RPMI8226 (cell line): ENCODE measurements at regions not wholly inside any gene's neighbourhood (a gene's known extent, or its start where the extent isn't known, plus 50 kb on each side); places are given as distances from the start of the nearest gene placed in this dataset.

Experiments
- DNase-seq: peaks from one replicate; pipeline ENCODE4 v3.0.0-alpha.2; 2015

DNA sequence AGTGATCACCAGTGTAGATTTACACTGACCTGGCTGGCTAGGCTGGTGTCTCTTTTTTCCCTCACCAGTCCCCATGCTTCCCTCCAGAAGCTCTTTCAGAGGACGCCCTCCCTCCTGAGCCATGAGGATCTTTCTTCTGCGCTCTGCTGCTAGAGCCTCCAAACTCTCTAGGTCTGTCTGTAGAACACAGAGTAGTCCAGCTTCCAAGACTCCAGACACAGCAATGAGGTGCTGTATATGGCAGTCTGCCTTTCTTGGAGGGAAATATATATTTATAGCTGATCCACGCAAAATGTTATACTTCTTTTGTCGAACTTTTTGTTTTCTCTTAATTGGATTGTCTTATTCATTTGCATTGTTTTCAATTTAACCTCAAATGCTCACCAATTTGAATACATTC is 1121.8 kb downstream of the ROBO2 start:
- DNase-seq, result no peak

DNA sequence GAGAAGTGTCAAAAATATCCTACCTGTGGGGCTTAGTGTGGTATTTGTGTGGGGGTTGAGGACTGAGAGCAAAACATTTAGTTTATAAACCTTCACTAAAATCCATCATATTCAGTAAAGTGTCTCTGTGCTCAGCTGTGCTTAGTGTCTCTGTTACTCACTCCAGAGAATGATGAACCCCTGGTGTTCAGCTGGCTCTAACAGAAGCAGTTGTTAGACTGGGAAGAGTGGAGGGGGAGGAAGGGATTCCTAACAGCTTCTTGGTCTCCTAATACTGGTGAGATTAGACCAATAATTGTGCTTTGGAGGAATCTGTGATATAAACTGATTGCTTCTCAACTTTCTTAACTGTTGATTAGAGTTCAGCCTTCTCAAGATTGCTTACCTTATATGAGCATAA is 1123.5 kb downstream of the ROBO2 start:
- DNase-seq, result no peak

DNA sequence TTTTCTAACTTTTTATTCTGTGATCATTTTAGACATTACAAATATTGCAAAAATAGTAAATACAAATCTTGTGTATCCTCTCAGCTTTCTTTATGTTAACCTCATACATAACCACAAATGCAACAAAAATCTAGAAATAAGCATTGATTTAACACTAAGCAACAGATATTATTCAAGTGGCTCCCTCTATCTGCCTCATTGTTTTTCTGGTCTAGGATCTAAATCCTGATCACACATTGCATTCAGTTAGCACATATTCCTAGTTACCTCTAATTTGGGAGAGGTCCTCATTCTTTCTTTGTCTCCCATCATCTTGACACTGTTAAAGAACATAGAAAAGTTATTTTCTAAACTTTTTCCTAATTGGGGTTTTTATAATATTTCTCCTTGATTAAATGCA is 1126.0 kb downstream of the ROBO2 start:
- no peak for DNase-seq

DNA sequence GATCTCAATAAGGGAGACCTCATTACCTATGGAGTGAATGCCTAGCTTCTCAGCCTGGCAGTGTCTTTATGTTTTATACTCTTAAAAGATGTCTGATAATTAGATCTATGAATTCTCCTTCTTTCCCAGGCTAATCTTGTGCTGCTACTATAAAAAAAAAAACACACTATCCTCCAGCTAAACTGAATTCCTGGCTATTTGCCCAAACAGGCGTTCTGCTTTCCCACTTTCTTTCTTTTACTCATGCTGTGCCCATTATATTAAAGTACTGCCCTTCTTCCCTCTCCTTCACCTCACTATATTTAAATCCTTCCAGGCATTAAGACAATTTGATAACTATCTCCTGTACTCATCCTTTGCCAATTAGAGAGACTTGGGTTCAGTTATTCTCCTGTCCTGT is 1134.9 kb downstream of the ROBO2 start:
- DNase-seq, result no peak

DNA sequence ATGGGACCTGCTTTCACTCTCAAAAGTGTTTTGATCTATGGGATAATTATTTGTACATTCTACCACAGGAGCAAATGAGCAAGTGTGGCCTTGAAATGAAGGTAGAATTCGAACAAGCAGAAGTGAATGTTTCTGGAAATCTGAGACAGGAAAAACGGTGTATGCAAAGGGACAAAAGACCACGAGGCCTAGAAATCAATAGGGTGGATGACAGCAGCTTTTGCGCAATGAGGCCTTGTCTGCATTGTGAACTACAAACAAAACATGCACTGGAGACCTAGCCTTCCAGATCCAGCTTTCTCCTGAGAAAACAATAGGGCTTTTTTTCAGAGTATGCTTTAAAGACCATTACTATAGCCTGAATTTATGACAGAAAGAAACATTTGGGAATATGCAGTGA is 1137.0 kb downstream of the ROBO2 start:
- no peak for DNase-seq

DNA sequence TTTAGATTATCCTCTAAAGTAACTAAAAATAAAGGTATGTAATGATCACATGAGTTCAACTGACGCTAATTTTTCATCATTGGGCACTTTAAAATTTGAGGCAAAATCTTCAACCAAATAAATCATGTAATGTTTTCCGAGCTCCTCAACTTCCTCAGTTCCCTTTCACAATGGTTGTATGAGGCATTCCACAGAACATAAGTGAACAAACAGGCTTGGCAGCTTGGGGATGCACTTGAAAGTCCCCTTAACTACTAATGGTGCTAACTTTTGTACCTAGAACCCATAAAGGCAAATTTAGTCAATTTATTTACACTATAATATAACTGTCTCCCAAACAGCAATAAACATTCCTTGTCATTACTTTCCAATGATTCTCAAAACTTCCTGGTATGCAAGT is 1137.9 kb downstream of the ROBO2 start:
- no peak for DNase-seq

DNA sequence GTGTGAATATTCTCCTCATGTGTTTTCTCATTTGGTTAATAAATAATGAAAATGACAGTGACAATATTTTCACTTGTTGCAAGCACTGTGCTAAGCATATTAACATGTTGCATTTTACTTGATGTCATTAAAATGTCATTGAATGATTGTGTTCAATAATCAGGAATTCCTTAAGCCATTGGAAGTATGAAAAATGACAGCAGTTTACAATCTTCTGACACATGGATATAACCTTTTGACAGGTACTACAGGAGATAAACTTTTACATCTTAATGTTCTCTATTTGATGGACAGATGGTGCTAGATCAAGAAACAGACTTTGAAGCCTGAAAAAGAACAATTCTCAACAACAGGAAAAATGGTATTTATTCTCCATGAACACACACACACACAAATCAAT is 1138.3 kb downstream of the ROBO2 start:
- no peak for DNase-seq

DNA sequence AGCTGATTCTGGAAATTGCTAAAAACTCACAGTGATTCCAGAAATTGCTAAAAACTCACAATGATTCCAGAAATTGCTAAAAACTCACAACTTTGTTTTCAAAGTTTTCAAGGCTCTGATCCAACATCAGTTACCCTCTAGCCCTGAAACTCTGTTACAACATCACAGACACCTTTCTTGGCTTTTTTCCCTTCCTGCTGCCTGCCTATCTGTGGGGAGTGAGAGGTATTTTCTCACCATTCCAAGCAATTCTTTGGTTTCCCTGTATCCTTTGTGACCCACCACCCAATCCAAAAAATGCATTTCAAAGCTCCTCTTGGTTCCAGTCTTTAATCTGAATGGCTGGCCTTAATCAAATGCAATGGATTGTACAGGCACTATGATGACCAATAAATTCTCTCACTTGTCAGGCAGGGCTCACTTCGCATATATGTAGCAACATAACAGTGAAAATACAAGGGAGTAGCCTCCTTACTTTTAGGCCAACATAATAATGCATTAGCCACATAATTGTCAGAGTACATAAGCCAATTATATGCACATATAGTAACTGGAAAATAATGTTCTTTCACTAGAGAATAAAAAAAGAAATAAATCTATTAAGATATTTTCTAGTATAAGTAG is 1139.0 kb downstream of the ROBO2 start:
- DNase-seq, result no peak

DNA sequence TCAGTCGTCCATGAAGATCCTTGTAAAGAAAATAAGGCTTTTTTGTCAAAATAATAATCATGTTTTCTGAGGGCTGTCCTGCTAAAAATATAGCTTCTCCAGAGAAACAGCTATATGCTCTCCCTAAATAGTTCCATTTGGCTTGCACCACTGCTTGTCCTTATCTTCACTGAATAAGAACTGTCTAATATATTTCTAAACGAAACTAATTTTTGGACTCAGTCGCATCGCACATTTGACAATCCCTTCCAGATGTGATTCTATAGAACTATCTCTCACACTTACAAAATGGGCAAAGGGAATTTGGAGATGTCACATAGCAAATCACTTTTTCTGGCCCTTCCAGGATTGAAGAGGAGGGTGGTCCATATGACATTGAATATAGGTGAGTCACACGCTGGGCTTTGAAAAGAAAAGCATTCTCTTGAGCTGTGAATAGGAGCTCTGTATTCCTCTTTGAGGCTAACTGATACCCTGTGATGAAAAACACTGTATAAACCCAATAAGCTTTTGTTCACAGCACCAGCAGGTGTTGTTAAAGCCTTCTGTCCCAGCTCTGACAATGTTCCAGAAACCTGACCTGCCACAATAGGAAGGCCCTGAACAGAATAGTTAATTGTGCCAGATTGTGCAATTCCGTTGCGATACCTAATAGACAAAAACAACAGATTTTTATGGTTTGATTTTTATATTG is 1144.2 kb downstream of the ROBO2 start:
- no peak for DNase-seq

DNA sequence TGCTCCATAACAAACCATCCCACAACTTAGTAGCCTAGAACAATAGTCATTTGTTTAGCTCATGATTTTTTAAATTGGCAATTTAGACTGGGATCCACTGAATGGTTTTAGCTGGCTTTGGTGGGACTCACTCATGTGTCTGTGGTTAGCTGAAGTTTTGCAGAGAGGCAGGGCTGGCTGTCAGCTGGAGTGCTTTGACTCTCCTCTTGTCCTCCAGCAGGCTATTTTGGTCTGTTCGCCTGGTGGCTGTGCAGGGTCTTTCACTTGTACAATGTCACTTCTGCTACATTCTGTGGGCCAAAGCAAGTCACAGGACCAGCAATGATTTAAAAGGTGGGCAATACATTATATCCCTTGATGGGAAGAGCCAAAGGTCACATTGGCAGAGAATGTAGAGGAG is 1146.5 kb downstream of the ROBO2 start:
- no peak for DNase-seq

DNA sequence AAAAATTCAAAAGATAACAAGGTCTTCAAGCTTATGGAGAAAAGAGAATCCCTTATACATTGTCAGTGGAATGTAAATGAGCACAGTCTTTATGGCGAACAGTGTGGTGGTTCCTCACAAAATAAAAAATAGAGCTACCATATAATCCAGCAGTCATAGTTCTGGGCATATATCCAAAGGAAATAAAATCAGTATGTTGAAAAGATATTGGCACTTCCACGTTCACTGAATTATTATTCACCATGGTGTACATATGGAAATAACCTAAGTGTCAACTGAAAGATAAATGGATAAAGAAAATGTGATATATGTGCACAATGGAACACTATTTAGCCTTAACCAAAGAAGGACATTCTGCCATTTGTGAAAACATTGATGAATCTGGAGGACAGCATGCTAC is 1161.2 kb downstream of the ROBO2 start:
- no peak for DNase-seq

DNA sequence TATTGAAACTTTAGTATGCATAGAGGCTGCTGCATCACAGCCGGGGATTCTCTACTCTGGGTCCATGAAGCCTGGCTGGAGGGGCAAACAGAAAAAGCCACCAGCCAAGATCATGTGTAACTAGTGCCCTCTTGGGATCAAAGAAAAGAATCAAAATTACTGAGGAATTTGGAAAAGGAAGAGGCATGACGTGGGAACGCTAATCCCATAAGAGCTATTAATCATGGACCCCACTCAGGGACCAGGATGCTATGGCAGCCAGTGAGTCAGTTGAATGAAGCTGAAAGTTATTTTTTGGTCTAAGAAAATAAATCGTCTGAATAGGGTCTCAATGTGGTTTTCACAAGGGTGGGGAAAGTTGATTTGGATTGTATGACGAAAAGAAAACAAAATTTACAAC is 1165.1 kb downstream of the ROBO2 start:
- no peak for DNase-seq

DNA sequence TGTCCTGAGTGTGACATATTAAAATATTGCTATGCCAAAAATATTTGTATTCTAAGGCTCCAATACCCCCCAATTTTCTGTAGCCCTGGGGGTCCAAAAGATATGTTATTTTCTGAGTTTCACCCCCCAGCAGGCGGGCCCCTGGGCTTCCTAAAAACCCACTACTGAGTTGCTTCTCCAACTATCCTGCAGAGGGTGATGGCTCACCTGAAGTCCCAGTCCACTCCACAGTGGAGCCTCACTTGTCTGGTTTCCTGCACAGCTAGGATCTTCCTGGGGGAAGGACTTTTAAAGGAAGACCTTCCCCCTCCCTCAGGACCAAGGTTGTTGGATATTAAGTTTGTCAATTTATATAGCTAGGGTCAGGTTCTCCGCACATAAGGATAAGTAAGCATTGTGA is 1181.4 kb downstream of the ROBO2 start:
- no peak for DNase-seq

DNA sequence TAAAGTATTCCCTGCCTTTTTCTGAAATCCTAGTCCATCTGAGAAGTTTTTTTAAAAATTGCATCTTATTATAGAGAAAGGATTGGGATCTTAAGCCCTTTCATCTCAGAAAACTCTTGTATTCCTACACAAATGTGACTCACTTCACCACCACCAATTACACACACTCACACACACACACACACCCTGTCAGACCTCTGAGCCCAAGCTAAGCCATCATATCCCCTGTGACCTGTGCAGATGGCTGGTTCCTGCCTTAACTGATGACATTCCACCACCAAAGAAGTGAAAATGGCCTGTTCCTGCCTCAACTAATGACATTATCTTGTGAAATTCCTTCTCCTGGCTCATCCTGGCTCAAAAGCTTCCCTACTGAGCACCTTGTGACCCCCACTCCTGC is 1181.9 kb downstream of the ROBO2 start:
- no peak for DNase-seq

DNA sequence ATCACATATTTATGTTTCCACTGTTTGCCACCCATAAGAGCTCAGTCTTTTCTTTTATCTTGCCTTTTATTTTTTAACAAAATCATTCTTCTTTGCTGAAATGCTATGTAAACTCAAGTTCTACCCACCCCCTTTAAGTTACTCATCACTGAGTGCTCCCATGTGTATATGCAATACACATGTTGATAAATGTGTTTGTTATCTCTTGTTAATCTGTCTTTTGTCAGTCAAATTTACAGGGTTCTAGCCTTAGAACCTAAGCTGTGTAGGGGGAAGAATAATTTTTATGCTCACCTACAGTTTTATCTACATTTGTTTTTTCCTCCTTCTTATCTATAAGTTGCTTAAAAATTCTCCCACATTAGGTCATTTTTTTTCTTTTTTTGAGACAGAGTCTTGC is 1195.9 kb downstream of the ROBO2 start:
- DNase-seq, result no peak

DNA sequence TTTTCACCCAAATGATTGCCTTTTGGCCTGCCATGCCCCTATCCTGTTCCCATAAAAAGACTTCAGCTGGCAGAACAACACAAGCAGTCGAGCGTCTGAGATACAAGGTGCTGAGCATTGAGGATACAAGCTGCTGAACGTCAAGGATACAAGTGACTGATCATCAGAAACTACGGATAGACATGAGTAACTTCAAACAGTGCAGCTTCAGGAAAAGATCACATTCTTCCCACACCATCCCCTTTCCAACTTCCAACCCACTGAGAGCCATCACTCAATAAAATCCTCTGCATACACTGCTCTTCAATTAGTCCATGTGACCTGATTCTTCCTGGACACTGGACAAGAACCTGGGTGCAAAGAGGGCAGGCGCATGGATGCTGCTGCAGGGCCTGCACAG is 1198.9 kb downstream of the ROBO2 start:
- no peak for DNase-seq

DNA sequence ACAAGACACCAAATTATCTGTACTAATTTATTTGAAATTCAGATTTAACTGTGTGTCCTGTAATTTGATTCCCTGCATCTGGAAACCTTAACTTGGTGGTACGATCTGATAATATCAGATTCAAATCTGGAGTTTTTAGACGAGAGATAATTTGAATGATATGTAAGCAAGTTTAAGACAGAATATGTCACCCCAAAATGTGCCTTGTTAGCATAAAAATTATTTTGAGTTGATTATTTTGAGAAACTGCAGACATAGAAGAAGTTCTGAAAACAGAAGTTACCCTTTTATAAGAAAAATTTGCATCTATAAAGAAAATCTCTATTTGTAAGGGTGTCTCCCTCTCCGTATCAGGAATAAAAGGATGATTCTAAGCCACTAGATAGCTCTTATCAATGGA is 1202.8 kb downstream of the ROBO2 start:
- no peak for DNase-seq

DNA sequence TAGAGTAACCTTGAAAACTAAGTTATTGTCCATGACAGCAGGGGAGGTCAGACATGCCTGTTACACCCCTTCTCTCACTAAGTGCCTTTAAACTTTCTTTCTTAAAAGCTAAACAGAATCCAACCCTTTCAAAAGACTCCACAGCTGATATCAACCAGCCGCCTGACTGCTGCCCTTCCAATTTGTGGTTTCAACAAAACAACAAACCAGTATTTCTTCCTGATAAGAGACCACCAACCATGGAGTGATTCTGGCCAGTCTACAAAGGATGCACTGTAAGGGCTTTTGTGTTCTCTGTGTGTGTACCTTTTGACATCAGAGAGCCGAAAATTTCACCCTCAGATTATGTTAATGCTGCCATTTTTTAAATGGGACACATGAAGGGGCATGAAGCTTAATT is 1204.2 kb downstream of the ROBO2 start:
- DNase-seq, result no peak

DNA sequence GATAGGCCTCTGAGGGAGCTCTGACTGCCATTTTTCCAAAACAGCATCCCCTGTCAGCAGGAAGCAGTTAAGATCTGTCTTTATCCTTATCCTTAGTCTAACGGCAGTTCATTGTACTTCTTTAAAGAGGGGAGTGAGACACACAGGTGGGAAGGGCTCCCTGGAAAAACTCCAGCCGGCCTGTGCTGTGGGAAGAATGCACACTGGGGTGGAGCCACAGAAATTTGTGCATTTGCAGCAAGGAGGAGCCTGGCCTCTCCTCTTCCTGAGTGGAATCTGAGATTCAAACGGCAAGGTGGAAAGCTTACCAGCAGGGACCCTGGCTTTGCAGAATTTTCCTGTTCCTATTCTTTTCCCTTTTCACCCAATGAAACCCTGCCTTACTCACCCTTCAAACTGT is 1209.4 kb downstream of the ROBO2 start:
- DNase-seq, result no peak

DNA sequence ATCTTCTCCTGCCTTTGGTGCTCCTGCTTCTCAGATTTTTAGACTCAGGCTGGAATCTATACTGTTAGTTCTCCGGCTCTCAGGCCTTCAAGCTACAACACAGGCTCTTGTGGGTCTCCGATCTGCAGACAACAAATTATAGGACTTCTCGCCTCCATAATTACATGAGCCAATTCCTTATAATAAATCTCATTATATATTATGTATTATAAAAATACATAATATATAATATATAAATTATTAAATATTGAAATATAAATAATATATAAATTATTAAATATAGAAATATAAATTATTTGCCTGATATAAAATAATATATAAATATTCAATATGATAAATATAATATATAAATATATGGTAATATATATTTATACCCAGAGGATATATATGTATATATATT is 1214.0 kb downstream of the ROBO2 start:
- no peak for DNase-seq

DNA sequence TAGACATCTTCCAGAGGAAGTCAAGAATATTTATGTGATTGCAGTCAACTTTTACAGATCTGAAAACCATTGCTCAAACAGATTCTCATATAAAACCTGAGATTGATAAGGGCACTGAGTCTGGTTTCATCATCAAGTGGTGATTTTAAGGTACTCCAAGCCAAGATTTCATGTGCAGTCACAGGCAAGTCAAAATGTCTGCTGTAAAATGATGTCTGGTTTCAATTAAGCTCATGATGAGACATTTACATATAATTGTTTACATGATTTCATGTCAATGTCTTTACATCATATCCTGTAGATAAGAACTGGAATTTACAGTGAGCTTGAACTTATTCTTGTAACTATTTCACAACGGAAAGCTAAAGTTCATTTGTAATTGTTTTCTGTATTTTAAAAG is 1215.5 kb downstream of the ROBO2 start:
- no peak for DNase-seq

DNA sequence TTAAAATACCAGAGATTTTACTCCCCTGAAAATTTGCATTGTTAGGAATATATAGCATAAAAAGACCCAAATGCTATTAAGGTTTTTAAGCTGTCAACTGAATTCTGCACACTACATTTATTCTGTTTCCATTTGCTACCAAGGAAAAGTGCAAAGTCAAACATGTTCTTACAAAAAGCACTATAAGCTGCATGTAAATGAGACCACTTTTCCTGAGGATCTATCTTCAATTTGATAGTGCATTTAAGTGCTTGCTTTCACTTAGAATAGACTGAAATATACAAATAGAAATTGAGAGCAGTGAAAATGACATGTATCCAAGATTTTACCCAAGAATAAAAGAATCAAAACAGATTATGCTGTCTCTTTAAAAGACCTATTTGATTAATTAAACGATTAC is 1216.2 kb downstream of the ROBO2 start:
- DNase-seq, result no peak

DNA sequence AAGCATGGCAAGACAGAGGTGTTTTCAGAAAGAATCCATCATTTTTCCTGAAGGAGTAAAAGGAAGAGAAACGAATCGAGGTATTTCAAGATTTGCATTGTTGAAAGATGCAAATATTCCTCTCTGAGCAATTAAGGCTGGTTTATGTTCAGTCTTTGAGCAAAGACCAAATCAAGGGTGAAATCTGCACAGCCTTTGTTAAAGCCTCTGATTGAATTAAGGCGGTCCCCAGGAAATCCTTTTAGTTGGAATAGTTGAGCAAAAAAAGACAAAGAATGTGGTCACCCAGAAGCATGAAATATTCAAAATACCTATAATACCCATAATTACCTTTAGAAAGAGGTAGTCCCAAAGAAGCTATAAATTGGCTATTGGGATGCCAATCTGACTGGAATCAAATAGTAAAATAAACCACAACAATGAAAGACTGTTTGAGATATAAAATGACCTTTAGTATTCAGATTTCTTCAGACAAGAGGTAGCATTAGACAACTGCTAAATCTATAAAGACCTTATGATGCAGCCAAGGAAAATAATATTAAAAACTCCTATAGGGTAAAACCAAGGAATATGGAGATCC is 1218.1 kb downstream of the ROBO2 start:
- no peak for DNase-seq

DNA sequence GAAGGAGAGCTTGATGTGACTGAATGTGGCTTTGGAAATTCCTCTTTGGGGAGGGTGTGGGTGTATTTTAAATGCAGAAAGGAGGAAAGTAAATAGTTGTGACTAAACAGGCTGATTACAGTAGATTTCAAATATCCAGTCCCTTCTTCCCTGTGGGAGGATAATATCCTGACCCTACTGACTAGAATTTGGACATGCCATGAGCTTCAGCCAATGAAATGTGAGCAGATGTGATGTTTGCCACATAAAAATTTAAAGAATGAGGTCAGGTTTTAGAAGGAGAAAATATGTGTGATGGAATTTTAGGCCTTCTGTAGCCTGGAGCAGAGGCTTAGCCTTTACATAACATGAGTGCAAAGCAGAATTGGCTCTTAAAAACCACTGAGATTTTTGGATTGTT is 1218.9 kb downstream of the ROBO2 start:
- no peak for DNase-seq

DNA sequence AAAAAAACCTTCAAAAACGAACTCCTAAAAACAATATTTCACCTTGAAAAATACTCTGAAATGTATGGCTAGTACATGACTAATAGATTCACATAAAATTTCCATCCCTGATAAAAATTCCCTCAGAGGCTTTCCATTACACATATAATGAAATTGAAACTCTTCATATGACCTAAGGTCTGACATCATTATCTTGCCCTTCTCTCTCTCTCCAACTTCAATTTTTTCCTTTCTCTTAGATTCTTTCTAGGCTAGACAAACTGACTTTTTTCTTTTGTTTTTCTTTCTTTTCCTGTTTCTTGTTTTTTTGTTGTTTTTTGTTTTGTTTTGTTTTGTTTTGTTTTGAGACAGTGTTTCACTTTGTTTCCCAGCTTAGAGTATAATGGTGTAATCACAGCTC is 1220.5 kb downstream of the ROBO2 start:
- DNase-seq, result no peak
